Mesothelial cell of epicardium (in vitro differentiated cells): ENCODE measurements at regions not wholly inside any gene's neighbourhood (a gene's known extent, or its start where the extent isn't known, plus 50 kb on each side); places are given as distances from the start of the nearest gene placed in this dataset.

ENCODE experiments used
- DNase-seq, 2 experiments: peaks; one replicate each; pipeline ENCODE4 v3.0.0; 2021; ENCODE audit warnings: low spot score in 2 of 2; ENCODE audit not compliant: unreplicated experiment in 2 of 2
- H3K27ac Mint-ChIP-seq: 2 replicates; pipeline ENCODE4 v1.8.0; 2021; ENCODE audit warnings: mixed read lengths
- H3K27me3 Mint-ChIP-seq: 2 replicates; pipeline ENCODE4 v1.8.0; 2021; ENCODE audit warnings: low read depth, mixed read lengths
- H3K36me3 Mint-ChIP-seq: 2 replicates; pipeline ENCODE4 v1.8.0; 2021; ENCODE audit warnings: mixed read lengths
- H3K4me1 Mint-ChIP-seq: 2 replicates; pipeline ENCODE4 v1.8.0; 2021; ENCODE audit warnings: mixed read lengths
- H3K4me3 Mint-ChIP-seq: 2 replicates; pipeline ENCODE4 v1.8.0; 2021; ENCODE audit warnings: mild to moderate bottlenecking, moderate library complexity, mixed read lengths
- H3K9me3 Mint-ChIP-seq: 2 replicates; pipeline ENCODE4 v1.8.0; 2021; ENCODE audit warnings: mixed read lengths
- CTCF ChIP-seq: fragments of 200-600 bp; sonication (generic); IDR thresholded peaks from one replicate; pipeline ENCODE4 v1.5.0; 2021; ENCODE audit warnings: antibody characterized with exemption; ENCODE audit not compliant: unreplicated experiment

- Mint-ChIP-seq H3K4me1 (peaks cover 34% of the 10 kb centered on the region), H3K4me3 (no peak overlapping the region), H3K27ac (no peak overlapping the region), H3K9me3 (peaks cover 7% of the 10 kb centered on the region), H3K27me3 (no peaks in the 10 kb centered on the region), H3K36me3 (peaks cover 3% of the 10 kb centered on the region)
- no peak for TF ChIP-seq CTCF
- no peak for DNase-seq
Measured at GRCh38 chr2:150404147-150404546, 83.3 kb downstream of the RND3 start.

DNA sequence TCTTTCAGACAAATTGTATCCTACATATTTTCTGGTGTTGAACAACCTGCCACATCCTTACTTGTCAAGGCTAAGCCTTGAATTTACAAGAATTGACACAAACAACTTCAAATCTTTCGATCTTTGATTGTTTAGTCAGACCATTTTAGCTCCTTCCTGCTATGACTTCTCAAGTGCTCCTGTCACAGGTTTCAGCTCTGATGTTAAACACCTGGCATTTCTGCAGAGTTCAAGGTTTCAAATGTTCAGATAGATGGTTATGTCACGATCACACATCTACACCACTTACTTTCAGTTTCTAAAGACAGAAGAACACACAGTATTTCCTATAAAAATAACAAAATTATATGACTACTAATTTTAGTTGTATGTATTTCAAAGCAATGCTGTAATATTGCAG is 84.0 kb downstream of the RND3 start:
- no peak overlapping the region for H3K4me3 Mint-ChIP-seq

GRCh38 chr2:150402953-150403352 is 84.5 kb downstream of the RND3 start:
- no peak overlapping the region for H3K4me3 Mint-ChIP-seq
- TF ChIP-seq CTCF, result no peak
- peaks cover 3% of the 10 kb centered on the region for H3K36me3 Mint-ChIP-seq
- no peaks in the 10 kb centered on the region for H3K27me3 Mint-ChIP-seq
- H3K27ac Mint-ChIP-seq, result no peak overlapping the region
- no peak for DNase-seq
- H3K9me3 Mint-ChIP-seq, result peaks cover 18% of the 10 kb centered on the region
- H3K4me1 Mint-ChIP-seq, result peaks cover 29% of the 10 kb centered on the region

More for the DNA sequence above, 84.0 kb downstream of the RND3 start:
- Mint-ChIP-seq H3K9me3 (peaks cover 13% of the 10 kb centered on the region), H3K4me1 (peaks cover 29% of the 10 kb centered on the region), H3K27me3 (no peaks in the 10 kb centered on the region), H3K27ac (no peak overlapping the region), H3K36me3 (peaks cover 3% of the 10 kb centered on the region)
- no peak for DNase-seq
- no peak for TF ChIP-seq CTCF

GRCh38 chr2:150400849-150401248 is 86.6 kb downstream of the RND3 start:
- H3K36me3 Mint-ChIP-seq, result peaks cover 5% of the 10 kb centered on the region
- no peak for TF ChIP-seq CTCF
- no peak overlapping the region for H3K27ac Mint-ChIP-seq

DNA sequence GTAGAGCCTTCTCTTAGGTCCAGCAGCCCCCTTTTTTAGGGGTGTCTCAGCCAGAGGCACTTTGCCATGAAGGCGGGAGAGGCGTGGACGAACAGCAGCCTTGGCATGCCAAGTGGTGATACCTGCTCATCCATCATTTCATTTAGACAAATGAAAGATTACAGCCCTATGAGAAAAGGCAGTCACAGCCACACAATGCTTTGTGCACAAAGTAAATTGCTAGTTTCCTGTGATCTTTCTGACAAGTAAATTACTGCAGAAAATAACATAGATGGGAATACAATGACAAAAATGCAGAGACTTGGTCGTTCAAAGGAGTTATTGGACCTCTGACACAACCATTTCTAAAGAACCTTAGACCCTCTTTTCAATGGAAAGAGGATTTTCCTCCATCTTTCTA is 94.9 kb downstream of the RND3 start:
- H3K27me3 Mint-ChIP-seq, result no peaks in the 10 kb centered on the region
- no peak overlapping the region for H3K27ac Mint-ChIP-seq
- peaks cover 38% of the 10 kb centered on the region for H3K4me1 Mint-ChIP-seq
- H3K9me3 Mint-ChIP-seq, result no peaks in the 10 kb centered on the region
- no peak for DNase-seq
- H3K4me3 Mint-ChIP-seq, result no peak overlapping the region
- no peak for TF ChIP-seq CTCF
- peaks cover 3% of the 10 kb centered on the region for H3K36me3 Mint-ChIP-seq

More at GRCh38 chr2:150400849-150401248, 86.6 kb downstream of the RND3 start:
- H3K9me3 Mint-ChIP-seq, result peaks cover 18% of the 10 kb centered on the region
- no peaks in the 10 kb centered on the region for H3K27me3 Mint-ChIP-seq
- no peak for DNase-seq
- peaks cover 22% of the 10 kb centered on the region for H3K4me1 Mint-ChIP-seq
- H3K4me3 Mint-ChIP-seq, result no peak overlapping the region

GRCh38 chr2:150391779-150392178 is 95.7 kb downstream of the RND3 start:
- peak overlapping the region; percentile 10 for H3K27ac Mint-ChIP-seq
- H3K4me3 Mint-ChIP-seq, result no peak overlapping the region
- DNase-seq, result no peak
- no peaks in the 10 kb centered on the region for H3K27me3 Mint-ChIP-seq
- no peaks in the 10 kb centered on the region for H3K9me3 Mint-ChIP-seq
- peaks cover 3% of the 10 kb centered on the region for H3K36me3 Mint-ChIP-seq
- peaks cover 38% of the 10 kb centered on the region for H3K4me1 Mint-ChIP-seq
- TF ChIP-seq CTCF, result no peak
